NCI-H2227 (cell line): ENCODE measurements at regions not wholly inside any gene's neighbourhood (a gene's known extent, or its start where the extent isn't known, plus 50 kb on each side); places are given as distances from the start of the nearest gene placed in this dataset.
A peak's percentile ranks its signal among the peaks of the same experiment; 100 is the strongest.

Experiments used
- DNase-seq: peaks from one replicate; lab custom pipeline; 2025; ENCODE audit not compliant: unreplicated experiment; lab: John Stamatoyannopoulos, UW

DNA sequence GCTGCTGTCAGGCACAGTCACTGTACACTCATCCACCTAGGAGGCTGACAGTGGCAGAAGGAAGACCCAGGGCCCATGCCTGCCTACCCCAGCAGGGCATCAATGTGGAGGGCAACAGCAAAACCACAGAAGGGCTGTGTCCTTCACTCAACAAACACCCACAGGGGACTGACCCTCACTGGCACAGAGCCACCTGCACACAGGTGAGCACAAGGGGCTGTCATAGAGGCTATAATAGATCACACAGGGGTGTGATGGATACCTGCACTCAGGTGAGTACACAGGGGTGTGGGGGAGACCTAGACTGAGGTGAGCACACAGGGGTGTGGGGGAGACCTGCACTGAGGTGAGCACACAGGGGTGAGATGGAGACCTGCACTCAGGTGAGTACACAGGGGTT is 132.8 kb upstream of the TCERG1L start:
- DNase-seq = no peak

DNA sequence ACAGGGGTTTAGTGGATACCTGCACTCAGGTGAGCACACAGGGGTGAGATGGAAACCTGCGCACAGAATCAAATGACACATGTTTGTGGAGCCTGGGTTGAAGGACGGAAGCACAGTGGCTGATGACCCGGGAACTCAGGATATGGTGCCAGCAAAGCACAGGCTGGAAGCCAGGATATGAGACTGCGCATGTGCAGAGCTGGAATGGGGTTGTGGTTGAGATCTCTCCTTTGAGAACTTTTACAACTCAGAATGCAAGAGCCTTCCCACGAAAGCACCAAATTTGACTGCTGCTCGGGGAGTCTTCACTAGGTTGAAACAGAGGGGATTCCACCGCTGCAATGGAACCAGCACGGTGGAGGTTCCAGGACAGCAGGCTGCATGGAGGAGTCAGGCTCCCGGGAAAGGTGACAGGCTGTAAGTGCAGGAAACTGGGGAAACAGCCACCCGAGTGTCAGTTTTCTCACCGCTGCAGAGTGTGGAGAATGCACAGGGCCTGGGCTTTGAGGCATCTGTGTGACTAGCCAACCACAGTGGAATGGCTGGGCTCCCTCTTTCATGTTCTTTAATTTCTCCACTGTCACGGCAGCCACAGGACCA is 133.4 kb upstream of the TCERG1L start:
- no peak for DNase-seq

DNA sequence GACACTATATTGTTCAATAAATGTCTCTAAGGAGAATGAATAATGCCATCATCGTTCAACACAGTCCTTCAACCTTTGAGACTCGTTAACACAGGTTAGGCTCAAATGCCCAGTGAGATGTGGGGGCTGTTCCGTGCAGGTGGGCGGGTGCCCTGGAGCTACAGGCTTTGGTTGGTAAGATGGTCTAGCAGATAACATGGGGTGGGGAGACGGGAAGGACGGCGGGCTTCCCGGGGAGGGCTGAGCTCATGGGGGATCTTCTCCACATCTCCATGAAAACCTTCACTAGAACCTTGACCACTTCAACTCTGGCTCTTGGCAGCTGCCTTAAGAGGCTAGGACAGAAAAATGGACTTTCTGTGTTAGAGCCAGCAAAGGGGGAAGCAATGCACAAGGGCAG is 134.1 kb upstream of the TCERG1L start:
- DNase-seq = no peak

DNA sequence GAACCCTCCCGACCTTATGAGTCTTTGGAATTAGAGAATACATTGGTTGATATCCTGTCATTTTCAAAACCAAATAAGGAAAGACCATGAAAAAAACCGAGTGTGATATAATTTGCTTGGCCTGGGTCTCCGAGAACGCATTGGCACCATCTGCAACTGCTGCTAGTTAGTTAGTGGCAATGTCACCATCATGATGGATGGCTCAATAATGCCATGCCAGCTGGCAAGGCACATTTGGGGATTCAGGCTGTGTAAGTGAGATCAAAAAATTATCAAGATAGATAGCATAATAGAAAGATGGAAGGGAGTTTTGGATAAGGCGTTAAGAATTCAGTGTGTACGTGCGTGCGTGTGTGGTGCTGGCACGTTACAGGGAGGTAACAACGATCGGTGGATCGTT is 134.7 kb upstream of the TCERG1L start:
- no peak for DNase-seq

DNA sequence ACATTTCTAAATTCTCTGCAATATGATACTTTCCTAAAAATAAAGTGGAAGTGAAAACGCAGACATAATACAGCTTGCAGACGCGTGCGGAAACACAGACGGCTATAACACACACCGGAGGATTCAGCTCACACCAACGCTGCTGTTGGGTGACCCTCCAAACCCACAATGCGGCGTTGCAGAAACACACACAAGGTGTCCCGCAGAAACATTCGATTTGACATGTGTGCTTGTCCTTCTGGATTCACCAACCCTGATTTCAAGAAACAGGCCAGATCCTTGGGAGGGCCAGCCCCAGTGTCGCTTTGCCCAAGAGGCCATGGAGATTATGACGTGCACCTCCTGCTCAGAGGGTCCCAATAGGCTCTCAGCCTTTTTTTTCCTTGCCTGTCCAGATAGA is 136.7 kb upstream of the TCERG1L start:
- DNase-seq = no peak

DNA sequence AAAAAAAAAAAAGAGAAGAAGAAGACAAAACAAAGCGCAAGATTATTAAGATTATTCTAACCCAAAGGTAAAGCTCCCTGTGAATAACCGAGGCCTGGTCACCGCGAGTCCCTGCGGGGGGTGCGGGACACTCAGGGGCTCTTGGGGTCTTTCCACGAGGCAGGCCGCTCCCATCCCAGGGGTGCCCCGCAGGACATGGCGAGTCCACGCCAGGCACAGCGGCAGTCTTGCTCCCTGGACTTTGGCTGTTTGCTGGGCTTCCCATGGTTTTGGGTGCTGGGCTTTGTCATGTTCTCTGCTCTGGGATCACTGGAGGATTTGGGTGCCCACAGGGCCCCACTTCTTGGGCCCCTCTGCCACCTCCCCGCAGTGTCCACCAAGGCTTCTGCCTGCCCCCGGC is 137.4 kb upstream of the TCERG1L start:
- DNase-seq = no peak

DNA sequence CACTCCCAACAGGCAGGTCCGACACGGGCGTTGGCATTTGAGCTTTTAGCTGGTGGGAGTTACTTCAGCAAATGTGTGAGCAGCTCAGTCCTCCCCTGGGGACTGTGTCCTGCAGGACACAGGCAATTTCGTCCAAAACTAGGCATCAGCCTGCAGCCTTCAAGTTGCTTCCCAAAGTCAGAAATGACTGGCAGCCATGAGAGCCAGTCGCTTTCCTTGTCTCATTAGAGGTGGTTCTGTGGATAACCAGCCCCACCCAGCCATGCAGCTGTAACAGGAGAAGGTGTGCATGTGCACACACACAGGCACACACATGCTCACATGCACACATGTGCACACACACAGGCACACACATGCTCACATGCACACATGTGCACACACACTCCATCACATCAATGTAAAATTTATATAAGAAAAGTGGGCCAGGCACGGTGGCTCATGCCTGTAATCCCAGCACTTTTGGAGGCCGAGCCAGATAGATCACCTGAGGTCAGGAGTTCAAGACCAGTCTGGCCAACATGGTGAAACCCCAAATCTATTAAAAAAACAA is 138.8 kb upstream of the TCERG1L start:
- DNase-seq = no peak

DNA sequence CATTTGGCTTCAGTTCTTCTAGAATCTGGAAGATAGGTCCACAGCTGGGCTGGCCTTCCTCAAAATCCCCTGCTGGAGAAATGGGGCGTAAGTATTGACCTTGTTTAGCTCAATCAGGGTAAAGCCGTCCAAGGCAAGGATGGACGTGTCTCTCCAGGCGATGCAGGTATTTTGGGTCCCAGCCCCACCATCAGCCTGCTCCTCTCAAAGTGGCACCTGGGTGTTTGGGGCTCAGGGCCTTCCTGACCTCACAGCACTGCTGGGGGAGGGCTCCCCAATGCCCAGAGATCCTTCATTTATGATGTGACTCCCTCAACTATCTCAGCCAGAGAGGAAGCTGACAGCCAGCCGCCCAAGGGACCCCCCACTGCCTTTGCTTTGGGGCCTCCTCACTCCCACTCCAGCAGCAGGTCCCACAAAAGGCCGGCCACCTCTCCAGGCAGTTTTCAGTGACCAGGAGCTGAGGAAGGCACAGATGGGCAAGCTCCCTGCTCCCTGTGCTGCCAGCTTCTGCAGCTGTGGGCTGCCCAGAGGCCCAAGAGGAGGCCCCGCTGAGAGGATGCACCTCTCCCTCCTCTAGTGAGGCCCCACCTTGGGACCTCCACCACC is 140.0 kb upstream of the TCERG1L start:
- no peak for DNase-seq

DNA sequence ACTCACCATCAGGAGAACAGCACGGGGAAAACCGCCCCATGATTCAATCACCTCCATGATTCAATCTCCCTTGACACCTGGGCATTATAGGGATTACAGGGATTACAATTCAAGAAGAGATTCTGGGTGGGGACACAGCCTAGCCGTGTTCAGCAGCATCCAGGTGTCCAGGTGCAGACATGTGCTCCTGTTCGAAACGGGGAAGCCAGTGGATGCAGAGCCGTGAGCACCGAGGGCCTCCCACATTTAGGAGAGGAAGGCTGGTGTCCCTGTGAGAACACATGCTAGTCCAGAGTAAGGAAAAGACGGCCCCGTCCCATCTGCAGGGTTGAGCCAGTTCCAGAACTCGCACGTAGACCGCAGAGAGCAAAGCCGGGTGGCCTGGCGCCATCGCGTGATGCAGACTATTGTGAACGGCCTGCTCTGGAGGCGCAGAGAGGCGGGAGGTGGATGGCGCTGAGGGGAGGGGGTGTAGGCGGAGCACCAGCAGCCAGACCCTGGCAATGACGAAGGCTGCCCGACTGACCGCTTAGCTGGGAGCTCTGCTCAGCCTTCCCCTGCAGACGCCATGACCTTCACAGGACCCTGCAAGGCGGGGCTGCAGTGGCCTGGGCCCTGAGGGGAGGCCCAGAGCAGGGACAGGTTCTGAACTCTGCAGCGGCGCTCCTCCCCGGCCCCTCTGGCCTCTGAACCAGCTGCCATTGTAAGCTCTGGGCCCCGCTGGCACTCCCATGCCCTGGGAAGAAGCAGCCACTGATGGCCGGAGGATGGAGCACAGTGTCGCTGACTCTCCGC is 141.6 kb upstream of the TCERG1L start:
- DNase-seq = no peak

DNA sequence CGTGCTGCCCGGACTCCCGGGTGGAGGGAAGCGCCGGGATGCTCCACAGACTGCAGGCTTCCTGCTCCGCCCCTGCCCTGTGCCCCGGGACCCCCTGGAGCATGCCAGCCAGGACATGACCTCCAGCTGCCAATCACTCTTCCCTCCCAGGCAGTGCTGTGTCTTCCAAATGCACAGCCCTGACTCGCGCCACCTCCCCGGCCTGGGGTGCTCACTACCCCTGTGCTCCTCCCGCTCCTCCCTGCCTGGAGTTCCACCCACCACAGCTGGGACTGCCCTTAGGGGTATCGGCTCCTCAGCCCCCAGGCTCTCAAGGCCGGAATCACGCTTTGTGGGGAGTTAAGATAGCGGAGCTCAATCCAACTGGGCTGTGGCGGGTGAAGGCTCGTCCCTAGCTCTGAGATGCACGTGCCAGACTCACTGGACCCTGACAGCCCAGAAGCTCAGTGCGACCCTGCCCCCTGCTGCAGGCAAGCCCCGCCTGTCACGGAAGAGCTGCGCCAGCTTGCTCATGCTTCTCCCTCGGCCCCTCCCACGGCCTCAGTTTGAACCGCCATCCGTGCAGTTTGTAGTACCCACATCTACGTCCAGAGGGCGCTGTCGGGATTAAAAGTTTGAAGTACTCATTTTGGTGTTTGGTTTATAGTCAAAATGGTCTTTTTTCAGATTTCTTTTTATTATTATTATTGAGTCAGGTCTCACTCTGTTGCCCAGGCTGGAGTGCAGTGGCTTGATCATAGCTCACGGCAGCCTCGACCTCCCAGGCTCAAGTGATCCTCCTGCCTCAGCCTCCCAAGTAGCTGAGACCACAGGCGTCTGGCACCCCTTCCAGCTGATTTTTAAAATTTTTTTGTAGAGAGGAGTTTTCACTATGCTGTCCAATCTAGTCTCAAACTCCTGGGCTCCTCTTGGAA is 142.5 kb upstream of the TCERG1L start:
- peak; percentile 2 for DNase-seq

DNA sequence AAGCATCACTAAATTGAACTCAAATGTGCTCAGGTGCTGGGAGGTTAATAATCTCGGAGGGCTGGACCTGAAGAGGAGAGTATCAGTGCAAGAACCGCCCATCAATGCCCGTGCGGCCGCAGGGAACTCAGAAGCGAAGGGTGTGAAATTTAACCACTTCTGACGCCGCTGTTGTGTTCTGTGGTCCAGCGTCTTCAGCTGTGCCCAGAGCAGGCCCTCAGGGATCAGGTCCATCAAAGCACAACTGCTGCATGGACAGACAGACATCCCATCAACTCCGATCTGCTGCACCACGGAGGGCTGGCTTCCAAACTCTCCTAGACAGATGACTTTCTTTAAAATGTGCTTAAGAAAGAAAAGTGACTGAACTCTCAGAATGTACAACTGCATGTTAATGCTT is 144.9 kb upstream of the TCERG1L start:
- DNase-seq = no peak

DNA sequence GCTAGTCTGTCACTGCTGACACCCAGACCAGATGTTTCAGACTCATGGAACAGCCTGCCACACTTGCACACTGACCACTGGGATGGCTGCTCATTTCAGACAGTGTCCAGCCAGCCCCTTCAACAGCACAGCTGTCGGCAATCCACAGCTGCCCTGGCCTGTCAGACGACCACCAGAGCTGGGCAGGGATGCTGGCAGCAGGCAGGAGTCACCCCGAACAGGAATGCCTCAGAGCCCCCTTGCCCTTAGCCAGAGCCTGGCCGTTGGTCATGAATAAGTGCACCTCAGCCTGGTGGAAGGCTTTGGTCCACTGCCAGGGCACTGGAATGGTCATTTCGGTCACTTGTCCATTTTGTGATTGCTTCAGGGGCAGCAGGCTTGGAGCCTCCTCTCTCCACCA is 149.6 kb upstream of the TCERG1L start:
- DNase-seq = no peak

DNA sequence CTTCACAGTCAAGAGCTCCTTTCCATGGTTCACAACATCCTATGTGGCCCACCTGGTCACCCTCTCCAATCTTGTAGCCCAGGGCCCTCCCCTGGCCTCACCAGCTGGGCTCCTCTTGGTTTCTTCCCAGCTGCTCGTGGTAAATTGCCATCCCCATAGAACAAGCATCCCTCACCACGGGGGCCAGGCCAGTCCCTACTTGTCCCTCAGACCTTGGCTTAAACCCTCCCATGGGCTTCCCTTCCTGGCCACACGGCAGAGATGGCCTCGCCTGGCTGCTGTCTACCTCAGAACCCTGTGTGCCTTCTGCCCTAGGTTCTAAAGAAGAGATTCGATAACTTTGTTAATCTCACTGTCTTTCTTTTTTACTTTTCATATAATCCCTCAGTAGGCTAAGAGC is 153.3 kb upstream of the TCERG1L start:
- no peak for DNase-seq

DNA sequence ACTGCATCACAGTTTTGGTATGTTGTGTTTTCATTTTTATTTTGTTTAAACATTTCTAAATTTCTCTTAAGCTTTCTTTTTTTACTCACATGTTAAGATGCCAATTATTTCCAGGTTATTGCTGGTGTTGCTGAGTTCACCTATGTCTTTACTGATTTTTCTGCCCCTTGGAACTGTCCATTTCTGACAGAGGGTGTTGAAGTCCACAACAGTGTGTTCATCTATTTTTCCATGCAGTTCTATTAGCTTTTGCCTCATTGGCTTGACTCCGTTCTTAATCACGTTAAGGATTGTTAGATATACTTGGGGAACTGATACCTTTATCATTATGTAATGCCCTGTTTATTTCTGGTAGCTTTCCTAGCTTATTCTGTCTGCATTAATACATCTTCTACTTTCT is 158.0 kb upstream of the TCERG1L start:
- DNase-seq = no peak

DNA sequence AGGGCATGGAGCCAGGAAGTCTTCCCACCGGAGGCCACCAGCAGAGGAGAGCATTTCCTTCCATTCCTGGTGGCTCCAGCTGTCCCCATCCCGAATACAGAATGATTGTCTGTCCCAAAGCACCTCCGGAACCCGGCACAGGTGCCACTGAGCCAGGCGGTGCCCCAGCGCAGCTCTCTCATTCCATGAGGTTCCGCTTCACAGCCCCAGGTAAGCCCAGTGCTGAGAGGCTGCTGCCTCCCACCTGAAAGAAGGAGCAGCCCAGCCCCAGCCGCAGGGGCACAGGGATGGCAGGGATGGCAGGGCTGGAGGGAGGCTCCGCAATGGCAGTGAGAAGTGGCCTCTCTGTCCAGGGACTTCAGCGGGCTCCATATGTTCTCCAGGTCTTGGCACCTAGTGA is 162.1 kb upstream of the TCERG1L start:
- no peak for DNase-seq

DNA sequence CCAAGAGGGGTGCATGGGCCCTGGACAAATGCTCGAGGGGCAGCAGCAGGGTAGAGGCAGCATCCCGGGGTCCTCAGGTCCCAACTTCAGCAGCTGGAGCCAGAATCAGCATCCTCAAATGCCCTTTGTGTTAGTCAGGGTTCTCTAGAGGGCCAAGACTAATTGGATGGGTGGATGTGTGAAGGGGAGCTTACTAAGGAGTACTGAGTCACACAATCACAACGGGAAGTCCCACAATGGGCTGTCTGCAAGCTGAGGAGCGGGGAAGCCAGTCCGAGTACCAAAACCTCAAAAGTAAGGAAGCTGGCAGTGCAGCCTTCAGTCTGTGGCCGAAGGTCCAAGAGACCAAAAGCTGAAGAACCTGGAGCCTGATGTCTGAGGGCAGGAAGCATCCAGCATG is 162.9 kb upstream of the TCERG1L start:
- DNase-seq = no peak

DNA sequence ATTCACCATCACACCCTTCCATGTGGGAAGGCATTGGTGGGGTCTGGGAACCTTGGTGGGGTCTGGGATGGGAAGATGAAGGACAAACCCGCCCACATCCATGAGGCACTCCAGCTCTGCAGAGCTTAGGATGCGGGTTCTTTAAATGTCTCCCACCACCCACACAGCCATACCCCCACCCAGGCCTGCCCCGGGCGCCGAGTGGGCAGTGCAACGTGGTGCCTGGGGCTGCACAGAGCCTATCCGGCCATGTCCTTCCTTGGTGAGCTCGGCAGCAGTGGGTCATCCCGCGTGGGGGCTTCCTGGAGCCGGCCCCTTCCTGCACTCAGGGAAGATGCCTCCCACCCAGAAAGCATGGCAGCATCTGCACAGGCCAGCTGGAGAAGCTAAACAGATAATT is 163.5 kb upstream of the TCERG1L start:
- no peak for DNase-seq

DNA sequence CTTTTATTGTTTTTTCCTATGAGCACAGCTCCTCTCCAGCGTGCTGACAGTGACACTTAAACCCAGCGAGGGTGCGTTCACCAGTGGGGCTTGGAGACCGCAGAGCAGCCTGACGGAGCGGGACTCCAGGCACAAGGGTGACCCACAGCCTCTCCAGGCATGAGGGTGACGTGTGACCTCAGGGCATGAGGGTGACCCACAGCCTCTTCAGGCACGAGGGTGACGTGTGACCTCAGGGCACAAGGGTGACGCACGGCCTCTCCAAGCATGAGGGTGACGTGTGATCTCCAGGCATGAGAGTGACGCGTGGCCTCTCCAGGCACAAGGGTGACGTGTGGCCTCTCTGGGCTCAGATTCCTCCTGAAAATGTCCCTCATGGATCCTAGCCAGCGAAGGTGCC is 164.3 kb upstream of the TCERG1L start:
- no peak for DNase-seq

DNA sequence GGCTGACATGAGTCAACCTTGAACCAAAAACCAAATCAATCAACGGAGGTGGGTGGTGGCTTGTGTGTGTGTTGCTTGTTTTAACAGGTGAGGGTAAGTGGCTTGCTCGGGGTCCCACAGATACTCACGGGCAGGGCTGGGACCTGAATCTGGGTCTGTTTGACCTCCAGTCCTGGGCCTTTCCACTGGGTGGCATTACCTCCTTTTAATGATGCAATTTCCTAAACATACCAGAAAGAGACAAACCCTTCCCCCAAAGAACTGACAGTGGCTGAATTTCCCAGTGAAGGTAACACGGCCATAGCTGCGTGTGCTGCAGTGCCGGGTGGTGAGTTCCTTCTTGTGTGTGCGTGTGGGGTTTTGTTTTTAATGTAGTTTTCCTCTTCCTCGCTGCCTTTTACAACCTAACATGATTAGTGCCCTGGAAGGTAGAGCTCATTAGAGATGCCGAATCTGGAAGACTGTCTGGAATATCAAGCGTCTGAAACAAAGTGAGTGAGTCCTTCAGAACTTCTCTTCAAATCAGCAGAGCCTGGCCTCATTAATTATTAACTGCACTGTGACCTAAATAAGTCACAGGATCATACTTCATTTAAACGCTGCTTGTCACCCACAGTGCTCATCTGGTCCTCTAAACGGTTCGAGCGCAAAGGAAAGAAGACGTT is 166.1 kb upstream of the TCERG1L start:
- no peak for DNase-seq

DNA sequence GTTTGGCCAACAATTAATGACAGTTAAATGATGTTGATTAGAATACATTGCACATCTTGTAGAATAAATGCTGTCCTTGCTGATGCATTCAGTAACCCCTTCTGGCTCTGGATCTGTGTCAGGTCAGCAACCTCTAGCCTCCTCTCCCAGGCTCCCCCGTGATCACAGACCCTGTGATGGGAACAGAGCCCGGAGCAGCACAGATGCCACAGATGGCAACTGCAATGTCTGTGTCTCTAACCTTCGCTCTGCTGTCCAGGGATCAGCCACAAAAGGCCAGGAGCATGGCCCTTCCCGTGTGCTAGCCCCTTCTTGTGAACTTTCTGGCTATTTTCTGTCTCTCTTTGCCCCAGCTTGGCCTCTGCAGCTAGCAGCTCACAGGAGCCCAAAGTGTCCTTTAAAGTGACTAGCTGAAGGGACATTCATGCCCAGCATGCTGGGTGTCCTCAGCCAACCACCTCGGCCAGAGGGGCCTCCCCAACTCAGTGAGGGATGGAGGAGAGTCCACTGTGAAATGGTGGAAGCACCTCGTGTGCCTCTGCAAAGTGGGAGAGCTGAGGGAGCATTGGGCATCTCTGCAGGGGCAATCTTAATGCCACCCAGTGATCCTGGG is 167.0 kb upstream of the TCERG1L start:
- no peak for DNase-seq
